ENCODE measurements at regions not wholly inside any gene's neighbourhood (a gene's known extent, or its start where the extent isn't known, plus 50 kb on each side); places are given as distances from the start of the nearest gene placed in this dataset.

- no peak for DNase-seq (ENCODE audit: low read depth)
Observed at GRCh38 chr12:65624554-65625086, 199.7 kb upstream of the HMGA2 start.

- DNase-seq (ENCODE audit: low read depth) = no peak
Observed at GRCh38 chr12:65628061-65628460, 196.2 kb upstream of the HMGA2 start.

GRCh38 chr12:65630555-65630954 lies 193.7 kb upstream of the HMGA2 start:
- DNase-seq (ENCODE audit: low read depth) = no peak

- DNase-seq (ENCODE audit: low read depth) = peak; percentile 99
Observed at GRCh38 chr12:65631621-65632111, 192.6 kb upstream of the HMGA2 start.

GRCh38 chr12:65632131-65632855 lies 192.0 kb upstream of the HMGA2 start:
- DNase-seq (ENCODE audit: low read depth) = peak; percentile 22

GRCh38 chr12:65634061-65634460 lies 190.2 kb upstream of the HMGA2 start:
- DNase-seq (ENCODE audit: low read depth) = no peak

- peak; percentile 53 for DNase-seq (ENCODE audit: low read depth)
Observed at GRCh38 chr12:65634626-65635331, 189.5 kb upstream of the HMGA2 start.

GRCh38 chr12:65636436-65636835 lies 187.8 kb upstream of the HMGA2 start:
- DNase-seq (ENCODE audit: low read depth) = no peak

- no peak for DNase-seq (ENCODE audit: low read depth)
Observed at GRCh38 chr12:65637150-65637549, 187.1 kb upstream of the HMGA2 start.

GRCh38 chr12:65637774-65638173 lies 186.5 kb upstream of the HMGA2 start:
- DNase-seq (ENCODE audit: low read depth) = no peak

- DNase-seq (ENCODE audit: low read depth) = no peak
Observed at GRCh38 chr12:65638324-65638723, 186.0 kb upstream of the HMGA2 start.

GRCh38 chr12:65640489-65640901 lies 183.8 kb upstream of the HMGA2 start:
- peak; percentile 38 for DNase-seq (ENCODE audit: low read depth)

- no peak for DNase-seq (ENCODE audit: low read depth)
Observed at GRCh38 chr12:65642061-65642661, 182.1 kb upstream of the HMGA2 start.

- DNase-seq (ENCODE audit: low read depth) = no peak
Observed at GRCh38 chr12:65643171-65643570, 181.1 kb upstream of the HMGA2 start.

GRCh38 chr12:65643595-65644386 lies 180.5 kb upstream of the HMGA2 start:
- peak; percentile 78 for DNase-seq (ENCODE audit: low read depth)

- DNase-seq (ENCODE audit: low read depth) = no peak
Observed at GRCh38 chr12:65646127-65646643, 178.1 kb upstream of the HMGA2 start.

- no peak for DNase-seq (ENCODE audit: low read depth)
Observed at GRCh38 chr12:65647074-65647473, 177.2 kb upstream of the HMGA2 start.

GRCh38 chr12:65648461-65648860 lies 175.8 kb upstream of the HMGA2 start:
- no peak for DNase-seq (ENCODE audit: low read depth)

GRCh38 chr12:65649126-65649525 lies 175.2 kb upstream of the HMGA2 start:
- DNase-seq (ENCODE audit: low read depth) = peak; percentile 99

- no peak for DNase-seq (ENCODE audit: low read depth)
Observed at GRCh38 chr12:65651060-65651459, 173.2 kb upstream of the HMGA2 start.

GRCh38 chr12:65653321-65653720 lies 171.0 kb upstream of the HMGA2 start:
- no peak for DNase-seq (ENCODE audit: low read depth)

All from fibroblast of gingiva (primary cell).